Testis (tissue), 2 donors: ENCODE measurements at regions not wholly inside any gene's neighbourhood (a gene's known extent, or its start where the extent isn't known, plus 50 kb on each side); places are given as distances from the start of the nearest gene placed in this dataset.

Source experiments
- CTCF ChIP-seq, 3 experiments: fragments of 450-650 bp in 2 of 3; fragments of 200-600 bp in 1 of 3; sonication (generic) in 1 of 3; IDR thresholded peaks; one replicate each; pipeline ENCODE4 v1.5.1; 2016 to 2019; ENCODE audit warnings: antibody characterized with exemption in 3 of 3, mild to moderate bottlenecking in 2 of 3, moderate library complexity in 1 of 3
- POLR2A ChIP-seq: fragments of 450-650 bp; IDR thresholded peaks from one replicate; pipeline ENCODE4 v1.6.1; 2017; ENCODE audit warnings: antibody characterized with exemption, mild to moderate bottlenecking, moderate library complexity

GRCh38 chr5:96547486-96547885, 114.4 kb upstream of the PCSK1 start:
- TF ChIP-seq CTCF (IDR thresholded peaks at IDR 0.05) = no peak
- TF ChIP-seq POLR2A = no peak
